PFSK-1 (cell line): ENCODE measurements at regions not wholly inside any gene's neighbourhood (a gene's known extent, or its start where the extent isn't known, plus 50 kb on each side); places are given as distances from the start of the nearest gene placed in this dataset.

Source experiments
- POLR2AphosphoS5 ChIP-seq: IDR thresholded peaks from 2 replicates; pipeline ENCODE4 v1.6.1; 2012; ENCODE audit warnings: low read depth, mild to moderate bottlenecking, control low read depth, low read length, moderate library complexity
- SIN3A ChIP-seq: IDR thresholded peaks from 2 replicates; pipeline ENCODE4 v1.6.1; 2012; ENCODE audit warnings: mild to moderate bottlenecking, low read length, moderate library complexity, borderline replicate concordance; ENCODE audit not compliant: insufficient read depth

- no peak for TF ChIP-seq POLR2AphosphoS5
- TF ChIP-seq SIN3A, result no peak
These were observed 212.7 kb upstream of the SLC14A2 start for GRCh38 chr18:45402485-45403056.
